OCI-LY7 (cell line): ENCODE measurements at regions not wholly inside any gene's neighbourhood (a gene's known extent, or its start where the extent isn't known, plus 50 kb on each side); places are given as distances from the start of the nearest gene placed in this dataset.
"Not testable (repeated sequence)": the region's sequence is repeated elsewhere in the genome, so short reads cannot be mapped to it uniquely, and the experiment has no call there.

Source experiments
- CTCF ChIP-seq: fragments of 200-600 bp; sonication (generic); conservative IDR thresholded peaks from 2 replicates; pipeline ENCODE4 v1.5.1; 2014; ENCODE audit warnings: mild to moderate bottlenecking, antibody characterized with exemption, low read length, moderate library complexity, mixed read lengths
- EZH2phosphoT487 ChIP-seq: fragments of 200-600 bp; sonication (generic); IDR thresholded peaks from 2 replicates; pipeline ENCODE4 v1.6.1; 2018; ENCODE audit warnings: low read depth, borderline replicate concordance, mild to moderate bottlenecking, mixed run types, antibody characterized with exemption, low read length, moderate library complexity, mixed read lengths

- not testable (repeated sequence) for TF ChIP-seq CTCF, EZH2phosphoT487
Observed at GRCh38 chr9:38170155-38170554, 101.1 kb upstream of the SHB start.
